ENCODE measurements at regions not wholly inside any gene's neighbourhood (a gene's known extent, or its start where the extent isn't known, plus 50 kb on each side); places are given as distances from the start of the nearest gene placed in this dataset.

DNA sequence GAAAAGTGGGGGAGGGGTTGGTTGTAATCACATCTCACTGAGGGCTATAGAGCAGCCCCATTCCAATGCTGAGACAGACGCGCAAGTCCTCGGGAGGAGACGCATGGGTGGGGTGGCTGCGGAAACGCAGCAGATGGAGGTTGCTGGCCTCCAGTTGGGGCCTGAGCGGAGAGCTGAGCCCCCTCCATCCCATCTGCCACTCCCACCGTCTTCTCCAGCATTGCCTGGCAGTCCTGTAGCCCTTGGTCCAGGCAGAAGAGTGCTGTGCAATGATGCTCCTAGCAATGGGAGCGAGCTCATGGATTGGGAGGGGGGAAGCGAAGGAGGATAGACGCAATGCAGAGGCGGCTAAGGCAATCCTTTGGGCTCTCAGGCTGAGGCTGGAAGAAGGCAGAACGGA, 79.4 kb upstream of the GLRA1 start:
- peaks cover 1 to 14% (median 6%) of the 10 kb centered on the region in 4 donors for H3K9me3 ChIP-seq (ENCODE audit: control insufficient read depth in 4 of 4, low read length in 3 of 4)
- WGBS, result 88% methylated on average over 13 of the region's 13 CpGs

More for the DNA sequence above, 79.4 kb upstream of the GLRA1 start:
- Histone ChIP-seq H3K27ac (ENCODE audit: low read depth in 1 of 2, low read length in 2 of 2) (no peak overlapping the region), H3K4me3 (ENCODE audit: low read depth in 1 of 3, low read length in 3 of 3) (peak overlapping the region in 1 of 3 donors; percentile 23), H3K4me1 (ENCODE audit: control insufficient read depth in 4 of 4, insufficient read depth in 4 of 4, low read length in 3 of 4) (no peaks in the 10 kb centered on the region), H3K27me3 (ENCODE audit: control insufficient read depth in 4 of 4, insufficient read depth in 4 of 4, low read length in 3 of 4) (no peaks in the 10 kb centered on the region), H3K9ac (ENCODE audit: low read depth in 1 of 2, low read length in 2 of 2) (no peak overlapping the region), H3K36me3 (ENCODE audit: control insufficient read depth in 4 of 4, insufficient read depth in 3 of 4, low read depth in 1 of 4, low read length in 3 of 4) (no peaks in the 10 kb centered on the region)
- TF ChIP-seq RAD21 (IDR thresholded peaks at IDR 0.05) (no peak), EGR1 (IDR thresholded peaks at IDR 0.05; ENCODE audit: low read depth in 2 of 2) (no peak), RXRA (IDR thresholded peaks at IDR 0.05) (no peak), NR2F2 (IDR thresholded peaks at IDR 0.05) (no peak), SP1 (IDR thresholded peaks at IDR 0.05) (no peak), TAF1 (conservative IDR thresholded peaks at IDR 0.05) (no peak), FOXA2 (IDR thresholded peaks at IDR 0.05) (no peak), HNF4A (conservative IDR thresholded peaks at IDR 0.05) (no peak), FOXA1 (IDR thresholded peaks at IDR 0.05) (no peak), YY1 (IDR thresholded peaks at IDR 0.05) (no peak), GABPA (IDR thresholded peaks at IDR 0.05 in 1 of 2, conservative IDR thresholded peaks at IDR 0.05 in 1 of 2) (no peak)
- TF ChIP-seq, protein P1, sequence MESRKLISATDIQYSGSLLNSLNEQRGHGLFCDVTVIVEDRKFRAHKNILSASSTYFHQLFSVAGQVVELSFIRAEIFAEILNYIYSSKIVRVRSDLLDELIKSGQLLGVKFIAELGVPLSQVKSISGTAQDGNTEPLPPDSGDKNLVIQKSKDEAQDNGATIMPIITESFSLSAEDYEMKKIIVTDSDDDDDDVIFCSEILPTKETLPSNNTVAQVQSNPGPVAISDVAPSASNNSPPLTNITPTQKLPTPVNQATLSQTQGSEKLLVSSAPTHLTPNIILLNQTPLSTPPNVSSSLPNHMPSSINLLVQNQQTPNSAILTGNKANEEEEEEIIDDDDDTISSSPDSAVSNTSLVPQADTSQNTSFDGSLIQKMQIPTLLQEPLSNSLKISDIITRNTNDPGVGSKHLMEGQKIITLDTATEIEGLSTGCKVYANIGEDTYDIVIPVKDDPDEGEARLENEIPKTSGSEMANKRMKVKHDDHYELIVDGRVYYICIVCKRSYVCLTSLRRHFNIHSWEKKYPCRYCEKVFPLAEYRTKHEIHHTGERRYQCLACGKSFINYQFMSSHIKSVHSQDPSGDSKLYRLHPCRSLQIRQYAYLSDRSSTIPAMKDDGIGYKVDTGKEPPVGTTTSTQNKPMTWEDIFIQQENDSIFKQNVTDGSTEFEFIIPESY (IDR thresholded peaks at IDR 0.05), result no peak
- TF ChIP-seq, protein P2, sequence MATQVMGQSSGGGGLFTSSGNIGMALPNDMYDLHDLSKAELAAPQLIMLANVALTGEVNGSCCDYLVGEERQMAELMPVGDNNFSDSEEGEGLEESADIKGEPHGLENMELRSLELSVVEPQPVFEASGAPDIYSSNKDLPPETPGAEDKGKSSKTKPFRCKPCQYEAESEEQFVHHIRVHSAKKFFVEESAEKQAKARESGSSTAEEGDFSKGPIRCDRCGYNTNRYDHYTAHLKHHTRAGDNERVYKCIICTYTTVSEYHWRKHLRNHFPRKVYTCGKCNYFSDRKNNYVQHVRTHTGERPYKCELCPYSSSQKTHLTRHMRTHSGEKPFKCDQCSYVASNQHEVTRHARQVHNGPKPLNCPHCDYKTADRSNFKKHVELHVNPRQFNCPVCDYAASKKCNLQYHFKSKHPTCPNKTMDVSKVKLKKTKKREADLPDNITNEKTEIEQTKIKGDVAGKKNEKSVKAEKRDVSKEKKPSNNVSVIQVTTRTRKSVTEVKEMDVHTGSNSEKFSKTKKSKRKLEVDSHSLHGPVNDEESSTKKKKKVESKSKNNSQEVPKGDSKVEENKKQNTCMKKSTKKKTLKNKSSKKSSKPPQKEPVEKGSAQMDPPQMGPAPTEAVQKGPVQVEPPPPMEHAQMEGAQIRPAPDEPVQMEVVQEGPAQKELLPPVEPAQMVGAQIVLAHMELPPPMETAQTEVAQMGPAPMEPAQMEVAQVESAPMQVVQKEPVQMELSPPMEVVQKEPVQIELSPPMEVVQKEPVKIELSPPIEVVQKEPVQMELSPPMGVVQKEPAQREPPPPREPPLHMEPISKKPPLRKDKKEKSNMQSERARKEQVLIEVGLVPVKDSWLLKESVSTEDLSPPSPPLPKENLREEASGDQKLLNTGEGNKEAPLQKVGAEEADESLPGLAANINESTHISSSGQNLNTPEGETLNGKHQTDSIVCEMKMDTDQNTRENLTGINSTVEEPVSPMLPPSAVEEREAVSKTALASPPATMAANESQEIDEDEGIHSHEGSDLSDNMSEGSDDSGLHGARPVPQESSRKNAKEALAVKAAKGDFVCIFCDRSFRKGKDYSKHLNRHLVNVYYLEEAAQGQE (IDR thresholded peaks at IDR 0.05), result no peak
- TF ChIP-seq, protein P3, sequence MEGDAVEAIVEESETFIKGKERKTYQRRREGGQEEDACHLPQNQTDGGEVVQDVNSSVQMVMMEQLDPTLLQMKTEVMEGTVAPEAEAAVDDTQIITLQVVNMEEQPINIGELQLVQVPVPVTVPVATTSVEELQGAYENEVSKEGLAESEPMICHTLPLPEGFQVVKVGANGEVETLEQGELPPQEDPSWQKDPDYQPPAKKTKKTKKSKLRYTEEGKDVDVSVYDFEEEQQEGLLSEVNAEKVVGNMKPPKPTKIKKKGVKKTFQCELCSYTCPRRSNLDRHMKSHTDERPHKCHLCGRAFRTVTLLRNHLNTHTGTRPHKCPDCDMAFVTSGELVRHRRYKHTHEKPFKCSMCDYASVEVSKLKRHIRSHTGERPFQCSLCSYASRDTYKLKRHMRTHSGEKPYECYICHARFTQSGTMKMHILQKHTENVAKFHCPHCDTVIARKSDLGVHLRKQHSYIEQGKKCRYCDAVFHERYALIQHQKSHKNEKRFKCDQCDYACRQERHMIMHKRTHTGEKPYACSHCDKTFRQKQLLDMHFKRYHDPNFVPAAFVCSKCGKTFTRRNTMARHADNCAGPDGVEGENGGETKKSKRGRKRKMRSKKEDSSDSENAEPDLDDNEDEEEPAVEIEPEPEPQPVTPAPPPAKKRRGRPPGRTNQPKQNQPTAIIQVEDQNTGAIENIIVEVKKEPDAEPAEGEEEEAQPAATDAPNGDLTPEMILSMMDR (IDR thresholded peaks at IDR 0.05; ENCODE audit: low read depth, low read length, missing input control), result no peak
- DNase-seq (ENCODE audit: low spot score), result no peak

All from liver (tissue), 8 donors.